B cell (primary cell): ENCODE measurements at regions not wholly inside any gene's neighbourhood (a gene's known extent, or its start where the extent isn't known, plus 50 kb on each side); places are given as distances from the start of the nearest gene placed in this dataset.

ENCODE experiments used
- EZH2 ChIP-seq: IDR thresholded peaks from 2 replicates; pipeline ENCODE4 v1.6.1; 2012; ENCODE audit warnings: borderline replicate concordance, low read depth, mild to moderate bottlenecking, moderate library complexity, low read length; ENCODE audit not compliant: insufficient read depth, poor library complexity, severe bottlenecking
- TF ChIP-seq, protein P1 (sequence below): fragments of 200-600 bp; IDR thresholded peaks from one replicate; pipeline ENCODE4 v1.8.0; 2022; ENCODE audit warnings: antibody characterized with exemption, mild to moderate bottlenecking

DNA sequence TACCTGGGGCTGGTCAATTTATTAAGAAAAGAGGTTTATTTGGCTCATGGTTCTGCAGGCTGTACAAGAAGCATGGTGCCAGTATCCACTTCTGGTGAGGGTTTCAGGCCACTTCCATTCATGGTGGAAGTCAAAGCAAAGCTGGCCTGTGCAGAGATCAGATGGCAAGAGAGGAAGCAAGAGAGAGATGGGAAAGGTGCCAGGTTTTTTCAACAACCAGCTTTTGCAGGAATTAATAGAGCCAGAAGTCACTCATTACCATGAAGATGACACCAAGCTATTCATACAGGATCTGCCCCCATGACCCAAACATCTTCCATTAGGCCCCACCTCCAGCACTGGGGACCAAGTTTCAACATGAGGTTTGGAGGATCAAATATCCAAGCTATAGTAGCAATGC lies 56.8 kb upstream of the ST3GAL5 start:
- TF ChIP-seq, protein P1, sequence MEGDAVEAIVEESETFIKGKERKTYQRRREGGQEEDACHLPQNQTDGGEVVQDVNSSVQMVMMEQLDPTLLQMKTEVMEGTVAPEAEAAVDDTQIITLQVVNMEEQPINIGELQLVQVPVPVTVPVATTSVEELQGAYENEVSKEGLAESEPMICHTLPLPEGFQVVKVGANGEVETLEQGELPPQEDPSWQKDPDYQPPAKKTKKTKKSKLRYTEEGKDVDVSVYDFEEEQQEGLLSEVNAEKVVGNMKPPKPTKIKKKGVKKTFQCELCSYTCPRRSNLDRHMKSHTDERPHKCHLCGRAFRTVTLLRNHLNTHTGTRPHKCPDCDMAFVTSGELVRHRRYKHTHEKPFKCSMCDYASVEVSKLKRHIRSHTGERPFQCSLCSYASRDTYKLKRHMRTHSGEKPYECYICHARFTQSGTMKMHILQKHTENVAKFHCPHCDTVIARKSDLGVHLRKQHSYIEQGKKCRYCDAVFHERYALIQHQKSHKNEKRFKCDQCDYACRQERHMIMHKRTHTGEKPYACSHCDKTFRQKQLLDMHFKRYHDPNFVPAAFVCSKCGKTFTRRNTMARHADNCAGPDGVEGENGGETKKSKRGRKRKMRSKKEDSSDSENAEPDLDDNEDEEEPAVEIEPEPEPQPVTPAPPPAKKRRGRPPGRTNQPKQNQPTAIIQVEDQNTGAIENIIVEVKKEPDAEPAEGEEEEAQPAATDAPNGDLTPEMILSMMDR, result no peak
- TF ChIP-seq EZH2, result no peak
